NT2/D1 (cell line): ENCODE measurements at regions not wholly inside any gene's neighbourhood (a gene's known extent, or its start where the extent isn't known, plus 50 kb on each side); places are given as distances from the start of the nearest gene placed in this dataset.

ENCODE experiments used
- SUZ12 ChIP-seq: IDR thresholded peaks from 2 replicates; pipeline ENCODE4 v1.6.1; 2011; ENCODE audit not compliant: insufficient read length, insufficient read depth; ENCODE audit errors: extremely low read depth
- YY1 ChIP-seq: IDR thresholded peaks from 2 replicates; pipeline ENCODE4 v1.6.1; 2011; ENCODE audit not compliant: insufficient read length, insufficient read depth
- ZNF274 ChIP-seq: IDR thresholded peaks from 2 replicates; pipeline ENCODE4 v1.6.1; 2011; ENCODE audit warnings: mild to moderate bottlenecking, low read depth, low read length

- no peak for TF ChIP-seq YY1
- TF ChIP-seq ZNF274 = no peak
- TF ChIP-seq SUZ12 = no peak
Observed at GRCh38 chr1:98201666-98202081, 280.8 kb upstream of the DPYD start.
